GM21515 (cell line): ENCODE measurements at regions not wholly inside any gene's neighbourhood (a gene's known extent, or its start where the extent isn't known, plus 50 kb on each side); places are given as distances from the start of the nearest gene placed in this dataset.

Experiments used
- ATAC-seq: cut with Tn5 transposase; IDR thresholded peaks from one replicate; pipeline ENCODE4 v1.9.1; 2021; ENCODE audit not compliant: unreplicated experiment

DNA sequence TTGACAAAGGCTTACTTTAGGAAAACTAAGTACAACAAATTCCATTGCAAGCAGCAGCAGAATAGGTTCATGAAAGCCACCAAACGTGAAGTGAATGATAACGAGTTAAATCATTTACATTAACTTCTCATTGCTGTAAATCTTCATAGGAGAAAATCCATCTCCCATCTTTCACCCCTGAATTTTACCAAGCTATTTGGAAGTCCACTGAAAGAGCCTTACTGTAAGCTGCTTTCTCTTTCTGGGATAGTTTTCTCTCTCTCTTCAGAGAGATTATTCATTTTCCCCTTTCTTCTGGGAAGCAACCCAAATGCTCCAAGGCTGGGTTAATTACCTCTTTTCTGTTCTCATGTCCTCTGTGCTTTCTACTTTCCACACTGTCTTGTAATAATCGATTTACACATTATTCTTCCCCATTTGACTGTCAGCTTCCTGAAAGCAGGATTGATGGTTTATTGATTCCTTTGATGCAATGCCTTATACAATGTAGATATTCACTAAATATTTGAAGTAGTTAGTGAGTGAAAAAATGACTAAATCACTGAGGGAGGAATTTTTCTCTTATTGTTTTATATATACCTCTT, 914.3 kb upstream of the ARPP21 start:
- no peak for ATAC-seq

DNA sequence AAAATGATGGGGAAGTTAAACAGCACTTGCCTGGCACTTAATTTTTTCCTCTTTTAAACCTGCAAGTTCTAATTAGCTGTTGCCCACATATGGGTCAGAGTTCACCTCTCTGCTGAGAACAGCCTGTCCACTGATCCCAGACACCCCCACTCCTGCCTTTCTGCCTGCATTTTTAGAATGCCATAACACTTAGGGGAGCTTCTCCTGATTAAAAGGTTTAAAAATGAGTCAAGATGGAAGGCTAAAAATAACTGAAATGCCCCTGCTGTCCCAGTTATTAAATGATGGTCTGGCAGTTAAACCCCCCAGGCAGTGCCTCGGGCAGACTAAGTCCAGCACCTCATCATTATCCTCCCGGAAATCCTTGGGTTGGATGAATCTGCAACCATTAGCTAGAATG, 913.6 kb upstream of the ARPP21 start:
- no peak for ATAC-seq

- no peak for ATAC-seq
Measured at GRCh38 chr3:34727700-34728099, 911.6 kb upstream of the ARPP21 start.

DNA sequence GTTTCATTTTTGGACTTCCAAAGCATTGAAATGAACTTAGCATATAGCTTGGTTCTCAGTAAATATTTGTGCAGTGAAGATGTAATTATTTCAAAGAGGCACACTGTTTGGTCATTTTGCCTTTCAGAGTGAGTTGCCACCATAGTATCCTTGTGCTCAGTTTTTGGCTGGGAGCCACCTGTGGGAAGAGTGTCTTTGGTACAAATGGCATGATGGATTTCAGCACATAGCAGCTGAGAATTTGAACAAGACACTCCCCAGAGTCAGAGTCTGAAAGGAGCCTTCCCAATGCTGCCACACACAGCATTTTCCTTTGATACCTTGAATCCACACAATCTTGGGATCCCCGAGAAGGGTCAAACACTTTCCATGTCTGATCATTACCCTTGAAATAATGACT, 897.2 kb upstream of the ARPP21 start:
- ATAC-seq = no peak

GRCh38 chr3:34758630-34759261, 880.6 kb upstream of the ARPP21 start:
- ATAC-seq = no peak

DNA sequence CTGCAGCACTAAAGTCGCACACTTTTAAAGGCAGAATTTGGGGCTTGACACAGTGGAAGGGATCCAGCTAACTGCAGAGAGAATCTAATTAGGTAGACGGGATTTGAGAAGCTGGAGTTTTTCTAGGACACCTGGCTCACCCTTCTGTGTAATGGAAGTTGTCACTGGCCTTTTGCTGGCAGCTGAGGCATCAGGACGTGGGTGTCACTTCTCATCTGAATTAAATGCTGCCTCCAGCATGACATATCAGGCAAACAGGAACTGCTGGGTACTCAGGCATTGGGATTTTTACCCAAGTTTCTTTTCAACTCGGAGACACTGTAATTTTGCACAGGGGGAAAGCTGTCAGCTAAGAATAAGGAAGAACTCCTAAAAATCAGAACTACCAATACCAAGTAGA, 861.9 kb upstream of the ARPP21 start:
- ATAC-seq = no peak

DNA sequence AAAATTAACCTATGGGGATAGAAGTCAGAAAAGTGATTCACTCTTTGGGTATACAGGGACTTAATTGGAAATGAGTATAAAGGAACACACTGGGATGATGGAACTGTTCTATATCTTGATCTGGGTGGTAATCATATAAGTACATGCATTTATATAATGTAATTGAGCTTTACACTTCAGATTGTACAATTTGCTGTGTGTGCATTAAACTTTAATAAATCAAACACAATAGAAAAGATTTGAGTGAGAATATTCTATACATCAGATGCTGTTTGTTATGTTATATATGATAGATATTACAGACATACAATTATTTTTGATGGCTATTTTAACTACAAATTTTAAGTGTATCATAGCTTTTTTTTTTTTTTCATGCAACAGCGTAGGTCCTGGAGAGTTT, 860.2 kb upstream of the ARPP21 start:
- ATAC-seq = no peak

DNA sequence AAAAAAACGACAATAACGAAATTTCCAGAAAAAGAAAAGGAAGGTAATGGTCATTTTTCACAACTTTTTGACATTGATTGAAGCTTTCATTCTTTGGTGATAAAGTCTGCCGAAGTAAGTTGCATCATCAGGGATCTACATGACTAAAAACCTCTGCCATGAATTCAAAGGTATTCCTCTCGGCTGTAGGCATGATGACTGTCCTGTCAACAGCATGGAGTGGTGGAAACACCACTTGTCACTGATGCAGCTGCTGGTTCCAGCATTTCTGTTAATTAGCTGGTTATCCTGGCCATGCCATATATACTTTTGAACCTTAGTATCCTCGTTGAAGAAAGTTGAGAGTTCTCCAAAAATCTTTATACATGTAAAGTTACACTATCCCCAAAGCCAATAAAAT, 859.0 kb upstream of the ARPP21 start:
- ATAC-seq = no peak

DNA sequence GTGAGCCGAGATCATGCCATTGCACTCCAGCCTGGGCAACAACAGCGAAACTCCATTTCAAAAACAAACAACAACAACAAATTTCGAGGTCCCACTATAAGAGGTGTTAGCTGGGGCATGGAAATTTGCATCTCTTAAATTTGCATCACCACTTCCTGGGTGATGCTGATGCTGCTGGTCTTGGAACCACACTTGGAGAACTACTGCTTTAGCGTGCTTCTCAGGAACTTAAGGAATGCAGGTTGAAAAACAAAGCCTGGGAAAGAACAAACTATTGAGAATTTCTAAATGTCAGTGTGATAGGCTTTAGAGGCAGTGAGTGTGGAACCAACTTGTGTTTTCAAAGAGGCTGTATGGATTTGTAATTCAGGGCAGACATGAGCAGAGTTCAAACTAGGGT, 858.4 kb upstream of the ARPP21 start:
- ATAC-seq = no peak

GRCh38 chr3:34782871-34783270, 856.5 kb upstream of the ARPP21 start:
- ATAC-seq = no peak

- ATAC-seq = no peak
Measured at GRCh38 chr3:34783876-34784275, 855.4 kb upstream of the ARPP21 start.

DNA sequence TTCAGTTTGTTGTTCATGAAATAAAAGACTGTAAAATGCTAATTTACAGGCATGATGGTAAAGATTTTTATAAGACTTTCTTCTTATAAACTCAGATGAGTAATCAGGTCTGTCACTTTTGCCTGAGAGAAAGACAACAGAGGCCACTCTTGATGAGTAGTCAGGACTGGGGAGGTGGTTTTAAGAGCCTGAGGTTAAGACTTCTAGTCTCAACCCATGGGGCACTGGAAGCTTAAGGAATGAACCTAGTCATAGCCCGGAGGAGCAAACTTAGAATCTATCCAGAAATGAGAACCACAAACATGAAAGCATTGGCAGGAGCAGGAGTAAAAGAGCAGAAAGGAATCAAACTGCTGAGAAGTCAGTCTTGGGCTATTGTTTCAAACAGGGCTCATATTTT, 846.3 kb upstream of the ARPP21 start:
- ATAC-seq = no peak

DNA sequence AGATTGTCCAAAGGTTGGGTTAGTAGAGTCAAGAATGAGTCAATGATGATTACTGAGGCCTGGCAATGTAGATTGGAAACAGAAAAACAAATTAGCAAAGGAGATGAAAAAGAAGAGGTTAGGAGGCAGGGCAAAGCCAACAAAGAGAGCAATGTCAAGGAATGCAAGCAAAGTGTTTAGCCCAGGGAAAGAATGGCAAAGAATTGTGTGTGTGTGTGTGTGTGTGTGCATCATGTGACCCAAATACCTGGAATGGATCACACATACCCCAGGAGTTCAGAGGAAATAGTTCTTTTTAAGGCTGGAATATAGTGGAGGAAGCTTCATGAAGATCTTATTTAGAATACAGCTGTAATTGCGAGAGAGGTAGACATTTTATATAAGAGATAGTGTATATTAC, 831.7 kb upstream of the ARPP21 start:
- ATAC-seq = no peak

- no peak for ATAC-seq
Measured at GRCh38 chr3:34808287-34808686, 831.0 kb upstream of the ARPP21 start.

- no peak for ATAC-seq
Measured at GRCh38 chr3:34828847-34829246, 810.5 kb upstream of the ARPP21 start.

- ATAC-seq = no peak
Measured at GRCh38 chr3:34832865-34833508, 806.3 kb upstream of the ARPP21 start.

DNA sequence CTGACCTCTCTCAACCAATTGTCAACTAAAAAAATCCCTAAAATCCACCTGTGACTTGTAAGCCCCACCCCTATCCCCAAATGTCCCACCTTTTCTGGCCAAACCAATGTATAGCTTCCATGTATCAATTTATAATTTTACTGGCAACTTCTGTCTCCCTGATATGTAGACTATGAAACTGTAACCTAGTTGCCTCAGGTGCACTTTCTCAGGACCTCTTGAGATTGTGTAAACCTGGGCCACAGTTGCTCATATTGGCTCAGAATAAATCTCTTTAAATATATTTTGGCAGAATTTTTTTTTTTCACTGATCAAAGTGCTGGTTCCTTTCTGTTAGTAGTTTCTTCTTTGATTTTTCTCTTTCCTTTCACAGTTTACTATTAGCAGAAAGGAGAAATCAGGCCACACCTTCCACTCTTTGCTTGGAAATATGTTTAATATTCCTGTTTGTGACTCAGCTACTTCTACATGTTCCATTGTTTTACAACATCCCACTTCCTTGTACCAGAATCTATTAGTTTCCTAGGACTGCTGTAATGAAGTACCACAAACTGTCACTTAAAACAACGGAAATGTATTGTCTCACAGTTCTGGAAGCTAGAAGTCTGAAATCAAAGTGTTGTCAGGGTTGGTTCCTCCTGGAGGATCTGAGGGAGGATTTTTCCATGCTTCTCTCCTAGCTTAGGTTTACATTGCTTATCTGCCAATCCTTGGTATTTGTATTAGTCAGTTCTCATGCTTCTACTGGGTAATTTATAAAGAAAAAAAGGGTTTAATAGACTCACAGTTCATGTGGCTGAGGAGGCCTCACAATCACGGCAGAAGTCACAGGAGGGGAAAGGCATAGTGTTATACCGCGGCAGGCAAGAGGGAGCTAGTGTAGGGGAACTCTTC, 801.2 kb upstream of the ARPP21 start:
- no peak for ATAC-seq

DNA sequence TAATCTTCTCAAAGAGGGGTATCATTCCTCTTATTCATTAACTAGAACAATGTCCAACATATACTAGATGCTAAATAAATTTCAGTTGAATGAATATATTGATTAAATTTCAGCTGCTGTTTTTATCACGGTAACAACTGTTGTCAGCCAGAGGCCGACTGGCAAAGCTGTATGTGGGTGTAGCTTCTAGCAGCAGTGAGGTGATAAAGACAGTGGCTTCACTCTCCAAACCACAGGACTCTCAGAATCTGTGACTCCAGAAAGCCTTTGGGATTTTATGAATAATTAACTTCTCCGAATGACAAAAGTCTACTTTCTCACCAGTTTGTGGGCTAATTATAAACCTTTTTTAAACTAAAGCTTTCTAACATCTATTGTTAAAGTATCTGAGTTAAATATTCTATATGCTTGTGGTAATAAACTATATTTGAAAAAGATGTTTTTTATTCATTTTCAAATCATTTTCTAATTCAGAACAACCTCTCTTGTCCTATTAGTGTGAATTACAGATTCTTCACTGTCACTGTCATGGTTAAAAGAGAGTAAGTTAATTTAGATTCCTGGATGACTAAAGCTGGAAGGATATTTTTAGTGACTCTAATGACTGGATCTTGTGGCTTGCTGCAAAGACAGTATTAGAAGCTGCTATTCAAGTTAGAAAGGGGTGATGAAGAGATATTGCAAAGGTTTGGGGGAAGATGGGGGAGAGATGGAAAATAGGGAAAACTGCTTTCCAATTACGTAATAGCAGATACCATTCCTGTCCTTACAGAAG, 796.4 kb upstream of the ARPP21 start:
- no peak for ATAC-seq

DNA sequence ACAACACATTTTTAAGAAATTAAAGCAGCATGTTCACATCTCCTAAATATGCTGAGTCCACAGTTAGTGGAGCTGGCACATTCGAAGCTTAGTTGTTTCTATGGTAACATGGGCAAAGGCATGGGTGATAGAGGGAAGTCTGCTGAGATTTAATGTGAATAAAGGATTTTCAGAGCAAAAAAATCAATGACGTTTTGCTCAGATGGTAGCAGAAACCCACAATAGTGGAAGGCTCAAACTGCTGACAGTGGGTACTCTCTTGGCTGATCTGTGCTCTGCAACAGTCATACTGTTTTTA, 795.1 kb upstream of the ARPP21 start:
- no peak for ATAC-seq

DNA sequence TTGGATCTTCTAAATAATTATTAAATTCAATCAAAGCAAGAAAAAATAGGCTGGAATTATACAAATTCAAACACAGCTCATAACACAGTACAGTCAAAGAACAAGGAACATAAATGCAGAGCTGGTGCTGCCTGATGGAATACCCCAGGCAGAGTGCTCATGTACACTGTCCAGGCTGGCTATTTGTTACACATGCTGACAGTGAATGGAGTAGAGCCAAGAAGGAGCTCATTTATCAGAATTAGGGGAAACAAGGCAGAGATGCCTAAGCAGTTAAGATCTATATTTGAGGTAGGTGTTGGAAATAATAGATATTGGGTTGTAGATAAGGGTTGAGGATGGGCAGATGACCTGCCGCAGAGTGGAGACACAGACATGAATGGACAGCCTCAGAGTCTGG, 788.2 kb upstream of the ARPP21 start:
- no peak for ATAC-seq

GRCh38 chr3:34852844-34853439, 786.4 kb upstream of the ARPP21 start:
- ATAC-seq = no peak
